GM12878 (cell line): ENCODE measurements at regions not wholly inside any gene's neighbourhood (a gene's known extent, or its start where the extent isn't known, plus 50 kb on each side); places are given as distances from the start of the nearest gene placed in this dataset.
"Not testable (repeated sequence)": the region's sequence is repeated elsewhere in the genome, so short reads cannot be mapped to it uniquely, and the experiment has no call there.

Experiments
- ATAC-seq: fragments of 200-7000 bp; cut with Tn5 transposase; 3 replicates; pipeline ENCODE4 v1.9.1; 2020; ENCODE audit warnings: mild to moderate bottlenecking, moderate library complexity
- BruUV-seq: library from RNA; stranded (reverse); fragments of 400-500 nt; replicated peaks from 2 replicates; lab custom pipeline; 2021; lab: Mats Ljungman, UMichigan
- CTCF ChIA-PET: fragments of 300-600 bp; sonication (Branson Sonifier 250); formaldehyde crosslinking; extraction: SDS; loops from one replicate; lab custom pipeline; 2021; ENCODE audit warnings: inconsistent platforms; lab: Yijun Ruan, JAX
- POLR2A ChIA-PET: fragments of 350-600 bp; formaldehyde crosslinking; extraction: SDS; loops from one replicate; lab custom pipeline; 2021; ENCODE audit warnings: inconsistent platforms; lab: Charles Lee
- RAD21 ChIA-PET: fragments of 300-600 bp; sonication (Branson Sonifier 250); formaldehyde crosslinking; loops from one replicate; lab custom pipeline; 2023; ENCODE audit warnings: antibody characterized with exemption; ENCODE audit not compliant: unreplicated experiment; lab: Charles Lee
- SMC1A ChIA-PET: fragments of 300-600 bp; sonication (Branson Sonifier 250); formaldehyde crosslinking; loops from one replicate; lab custom pipeline; 2023; ENCODE audit not compliant: unreplicated experiment, uncharacterized antibody; lab: Charles Lee
- DNase-seq: peaks from one replicate; pipeline ENCODE4 v3.0.0-alpha.2; 2011; ENCODE audit warnings: low read depth, low spot score
- FAIRE-seq: peaks from 3 replicates; lab custom pipeline; 2011; peaks lifted over from hg19 to GRCh38; lab: Jason Lieb, UNC
- H2AFZ ChIP-seq: 2 replicates; pipeline ENCODE4 v1.6.0; 2011; ENCODE audit warnings: low read depth, low read length, control low read depth; ENCODE audit not compliant: control insufficient read depth
- H3K27ac ChIP-seq: 2 replicates; pipeline ENCODE4 v1.5.1; 2011; ENCODE audit warnings: control low read depth; ENCODE audit not compliant: control insufficient read depth, insufficient read depth
- H3K27me3 ChIP-seq, 2 experiments: replicated peaks in 1 of 2; 2 replicates each; pipeline versions ENCODE4 v1.6.0 to v1.6.1; 2011; ENCODE audit warnings: low read length in 1 of 2; ENCODE audit not compliant: control insufficient read depth in 2 of 2, insufficient read depth in 2 of 2
- H3K36me3 ChIP-seq, 2 experiments: 2 replicates each; pipeline ENCODE4 v1.5.1; 2011; ENCODE audit warnings: low read length in 1 of 2; ENCODE audit not compliant: control insufficient read depth in 2 of 2, insufficient read depth in 2 of 2
- H3K4me1 ChIP-seq: 2 replicates; pipeline ENCODE4 v1.6.1; 2011; ENCODE audit warnings: mild to moderate bottlenecking, low read length, moderate library complexity, mixed read lengths; ENCODE audit not compliant: control insufficient read depth, insufficient read depth
- H3K4me2 ChIP-seq: 2 replicates; pipeline ENCODE4 v1.6.0; 2011; ENCODE audit warnings: control low read depth; ENCODE audit not compliant: control insufficient read depth, insufficient read depth
- H3K4me3 ChIP-seq: fragments of 200-600 bp; sonication (generic); 2 replicates; pipeline ENCODE4 v1.5.1; 2016
- H3K79me2 ChIP-seq: 2 replicates; pipeline ENCODE4 v1.6.0; 2011; ENCODE audit warnings: low read length; ENCODE audit not compliant: control insufficient read depth, insufficient read depth
- H3K9ac ChIP-seq: 2 replicates; pipeline ENCODE4 v1.8.0; 2011; ENCODE audit warnings: low read length, control low read depth, mixed read lengths; ENCODE audit not compliant: control insufficient read depth, insufficient read depth
- H3K9me3 ChIP-seq: replicated peaks from 3 replicates; pipeline ENCODE4 v1.5.1; 2011; ENCODE audit warnings: mild to moderate bottlenecking, low read length; ENCODE audit not compliant: control insufficient read depth, insufficient read depth
- H4K20me1 ChIP-seq: 2 replicates; pipeline ENCODE4 v1.6.0; 2011; ENCODE audit not compliant: control insufficient read depth, insufficient read depth
- ATF7 ChIP-seq: fragments of 450-650 bp; IDR thresholded peaks from 2 replicates; pipeline ENCODE4 v1.6.1; 2016; ENCODE audit warnings: low read depth, mild to moderate bottlenecking
- CHD2 ChIP-seq: IDR thresholded peaks from 2 replicates; pipeline ENCODE4 v1.6.1; 2011; ENCODE audit warnings: low read depth, low read length, improper control_type of control experiment, borderline replicate concordance
- ETV6 ChIP-seq, 2 experiments: fragments of 450-650 bp in 1 of 2; IDR thresholded peaks in 1 of 2; conservative IDR thresholded peaks in 1 of 2; 2 replicates each; pipeline ENCODE4 v1.6.1; 2014; ENCODE audit warnings: antibody characterized with exemption in 1 of 2, borderline replicate concordance in 1 of 2, low read depth in 1 of 2, mild to moderate bottlenecking in 1 of 2, moderate library complexity in 1 of 2
- FOXK2 ChIP-seq: fragments of 450-650 bp; IDR thresholded peaks from 2 replicates; pipeline ENCODE4 v1.6.1; 2017; ENCODE audit warnings: mild to moderate bottlenecking, moderate library complexity
- NFXL1 ChIP-seq: fragments of 450-650 bp; IDR thresholded peaks from 2 replicates; pipeline ENCODE4 v1.6.1; 2017; ENCODE audit warnings: antibody characterized with exemption, mild to moderate bottlenecking, borderline replicate concordance
- RELB ChIP-seq: fragments of 450-650 bp; IDR thresholded peaks from 2 replicates; pipeline ENCODE4 v1.6.1; 2017; ENCODE audit warnings: low read depth, mild to moderate bottlenecking, moderate library complexity
- SMAD1 ChIP-seq: fragments of 450-650 bp; IDR thresholded peaks from 2 replicates; pipeline ENCODE4 v1.6.1; 2018; ENCODE audit warnings: mild to moderate bottlenecking, low read depth; ENCODE audit not compliant: partially characterized antibody
- USF2 ChIP-seq: IDR thresholded peaks from 2 replicates; pipeline ENCODE4 v1.6.1; 2011; ENCODE audit warnings: low read depth, low read length, improper control_type of control experiment, borderline replicate concordance
- ZNF687 ChIP-seq: fragments of 450-650 bp; IDR thresholded peaks from 2 replicates; pipeline ENCODE4 v1.6.1; 2017; ENCODE audit warnings: mild to moderate bottlenecking, moderate library complexity
- ZSCAN29 ChIP-seq: fragments of 450-650 bp; IDR thresholded peaks from 2 replicates; pipeline ENCODE4 v1.6.1; 2017; ENCODE audit warnings: mild to moderate bottlenecking, moderate library complexity
- WGBS: methylation state at CpG from one replicate; pipeline ENCODE4 v1.1.6; 2016; ENCODE audit warnings: low lambda C conversion rate; ENCODE audit not compliant: insufficient replicate concordance, insufficient coverage; ENCODE audit errors: missing lambda C conversion rate; 5-methylcytosine and 5-hydroxymethylcytosine counted together
- in situ Hi-C: fragments of 300-500 bp; cut with MboI; formaldehyde crosslinking; loops from 9 replicates; pipeline ENCODE4 v1.14.3; 2018; ENCODE audit warnings: mixed read lengths
- intact Hi-C: fragments of 100-400 bp; cut with micrococcal nuclease; formaldehyde crosslinking; loops from one replicate; pipeline ENCODE4 v1.14.2; 2022; ENCODE audit not compliant: unreplicated experiment

DNA sequence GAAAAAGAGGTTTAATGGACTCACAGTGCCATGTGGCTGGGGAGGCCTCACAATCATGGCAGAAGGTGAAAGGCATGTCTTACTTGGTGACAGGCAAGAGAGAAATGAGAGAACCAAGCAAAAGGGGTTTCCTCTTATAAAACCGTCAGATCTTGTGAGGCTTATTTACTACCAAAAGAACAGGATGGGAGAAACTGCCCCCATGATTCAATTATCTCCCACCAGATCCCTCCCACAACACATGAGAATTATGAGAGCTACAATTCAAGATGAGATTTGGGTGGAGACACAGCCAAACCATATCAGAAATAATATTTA is 340.8 kb upstream of the TBC1D5 start:
- ATAC-seq, H3K9ac ChIP-seq, H2AFZ ChIP-seq, H3K4me2 ChIP-seq, intact Hi-C loops, POLR2A ChIA-PET, FAIRE-seq, H3K36me3 ChIP-seq, SMC1A ChIA-PET, H3K27me3 ChIP-seq, H3K4me3 ChIP-seq, in situ Hi-C loops, H3K4me1 ChIP-seq, H4K20me1 ChIP-seq, BruUV-seq, H3K79me2 ChIP-seq, H3K9me3 ChIP-seq, RAD21 ChIA-PET, CTCF ChIA-PET, H3K27ac ChIP-seq, DNase-seq: not testable (repeated sequence)
- 0% methylated on average over 1 of the region's 1 CpG for WGBS

- intact Hi-C loops (no loop called here), in situ Hi-C loops (no loop called here)
- H3K27me3 ChIP-seq: no peaks in the 10 kb centered on the region; a peak in 1 of 4 replicates
- ChIA-PET CTCF (no interaction called here), SMC1A (no interaction called here), POLR2A (no interaction called here), RAD21 (no interaction called here)
- no peaks in the 10 kb centered on the region for H3K79me2 ChIP-seq
- no peak overlapping the region for H2AFZ ChIP-seq
- H3K9me3 ChIP-seq: no peaks in the 10 kb centered on the region
- DNase-seq (no peak), ATAC-seq (no peak), FAIRE-seq (no peak)
- no peaks in the 10 kb centered on the region for H4K20me1 ChIP-seq
- H3K4me1 ChIP-seq: no peaks in the 10 kb centered on the region
- H3K4me2 ChIP-seq: no peak overlapping the region
- no TSS peak for BruUV-seq
- H3K9ac ChIP-seq: no peak overlapping the region
- H3K4me3 ChIP-seq: no peak overlapping the region
- WGBS: 33% methylated on average over 3 of the region's 3 CpGs
- no peak overlapping the region for H3K27ac ChIP-seq
- H3K36me3 ChIP-seq: no peaks in the 10 kb centered on the region
- no peak for TF ChIP-seq ZSCAN29
- no peak for TF ChIP-seq RELB
- no peak for TF ChIP-seq NFXL1
- TF ChIP-seq USF2: no peak
- TF ChIP-seq ATF7: no peak
- no peak for TF ChIP-seq SMAD1
- TF ChIP-seq ETV6 (conservative IDR thresholded peaks at IDR 0.05 in 1 of 2, IDR thresholded peaks at IDR 0.05 in 1 of 2; ENCODE audit: borderline replicate concordance in 1 of 2, low read depth in 1 of 2): no peak
- no peak for TF ChIP-seq FOXK2
- TF ChIP-seq ZNF687: no peak
- TF ChIP-seq CHD2: no peak
Measured at GRCh38 chr3:18082551-18083272, 340.3 kb upstream of the TBC1D5 start.
